Mucosa of stomach (tissue), 1 donor: ENCODE measurements at regions not wholly inside any gene's neighbourhood (a gene's known extent, or its start where the extent isn't known, plus 50 kb on each side); places are given as distances from the start of the nearest gene placed in this dataset.
"Not testable (repeated sequence)": the region's sequence is repeated elsewhere in the genome, so short reads cannot be mapped to it uniquely, and the experiment has no call there.

Experiments
- H3K27me3 ChIP-seq: one replicate; pipeline ENCODE4 v1.7.0; 2013; ENCODE audit warnings: mild to moderate bottlenecking, low read length; ENCODE audit not compliant: control insufficient read depth, insufficient read depth
- H3K36me3 ChIP-seq: one replicate; pipeline ENCODE4 v1.7.0; 2013; ENCODE audit warnings: low read length; ENCODE audit not compliant: control insufficient read depth, insufficient read depth
- H3K4me1 ChIP-seq: one replicate; pipeline ENCODE4 v1.7.0; 2013; ENCODE audit warnings: mild to moderate bottlenecking, low read length; ENCODE audit not compliant: control insufficient read depth, insufficient read depth
- H3K4me3 ChIP-seq: one replicate; pipeline ENCODE4 v1.7.0; 2013; ENCODE audit warnings: low read length
- H3K9ac ChIP-seq: one replicate; pipeline ENCODE4 v1.7.0; 2013; ENCODE audit warnings: mild to moderate bottlenecking, low read length, moderate library complexity
- H3K9me3 ChIP-seq: one replicate; pipeline ENCODE4 v1.7.0; 2013; ENCODE audit warnings: mild to moderate bottlenecking, low read length, moderate library complexity; ENCODE audit not compliant: control insufficient read depth
- donor health status: Pancreatic carcinoma.

DNA sequence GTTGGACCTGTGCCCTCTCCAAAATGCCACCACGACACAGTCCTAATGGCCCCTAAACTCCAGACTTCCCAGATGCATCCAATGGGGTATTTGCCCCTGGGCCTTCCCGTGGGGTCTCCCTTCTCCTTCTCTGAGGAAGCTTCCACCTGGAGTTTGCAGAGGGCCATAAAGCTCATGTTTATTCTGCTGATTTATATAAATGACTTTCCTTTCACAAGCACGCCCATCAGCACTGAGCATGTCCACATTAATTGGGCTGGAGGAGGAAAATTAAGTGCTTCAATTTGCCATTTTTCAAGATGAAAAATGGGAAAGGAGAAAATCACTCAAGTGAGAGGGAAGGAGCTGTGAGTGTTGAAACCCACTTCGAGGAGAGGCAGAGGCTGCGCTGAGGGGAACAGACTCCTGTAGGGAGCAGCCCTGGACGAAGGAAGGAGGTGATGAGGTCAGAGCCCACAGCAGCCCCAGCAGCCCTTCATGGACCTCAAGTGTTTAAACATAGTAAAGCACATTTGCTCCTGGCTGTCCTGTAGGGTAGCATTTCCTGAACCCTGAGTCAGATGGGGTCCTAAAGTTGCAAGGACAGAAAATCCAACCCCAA is 434.9 kb upstream of the SULF2 start:
- Histone ChIP-seq H3K36me3 (no peaks in the 10 kb centered on the region), H3K4me3 (no peak overlapping the region), H3K27me3 (peaks cover 5% of the 10 kb centered on the region), H3K4me1 (no peaks in the 10 kb centered on the region), H3K9ac (no peak overlapping the region), H3K9me3 (no peaks in the 10 kb centered on the region)

DNA sequence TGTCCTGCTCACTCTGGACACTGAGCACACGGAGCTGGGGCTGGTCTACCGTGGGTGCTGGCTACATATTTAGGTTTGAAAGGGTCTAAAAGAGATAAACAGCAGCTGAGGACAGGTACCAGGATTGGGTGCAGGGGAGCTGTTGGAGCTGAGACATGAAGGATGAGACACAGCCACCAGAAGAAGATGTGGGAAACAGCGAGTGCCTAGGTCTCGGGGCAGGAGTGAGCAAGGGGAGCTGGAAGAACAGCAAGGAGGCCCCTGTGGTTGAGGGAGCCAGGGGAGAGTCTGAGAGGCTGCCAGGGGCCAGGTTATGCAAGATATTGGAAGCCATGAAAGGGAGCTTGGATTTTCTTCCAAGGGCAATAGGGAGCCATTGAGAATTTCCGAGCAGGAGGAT is 434.0 kb upstream of the SULF2 start:
- Histone ChIP-seq H3K36me3 (no peaks in the 10 kb centered on the region), H3K27me3 (peaks cover 5% of the 10 kb centered on the region)

DNA sequence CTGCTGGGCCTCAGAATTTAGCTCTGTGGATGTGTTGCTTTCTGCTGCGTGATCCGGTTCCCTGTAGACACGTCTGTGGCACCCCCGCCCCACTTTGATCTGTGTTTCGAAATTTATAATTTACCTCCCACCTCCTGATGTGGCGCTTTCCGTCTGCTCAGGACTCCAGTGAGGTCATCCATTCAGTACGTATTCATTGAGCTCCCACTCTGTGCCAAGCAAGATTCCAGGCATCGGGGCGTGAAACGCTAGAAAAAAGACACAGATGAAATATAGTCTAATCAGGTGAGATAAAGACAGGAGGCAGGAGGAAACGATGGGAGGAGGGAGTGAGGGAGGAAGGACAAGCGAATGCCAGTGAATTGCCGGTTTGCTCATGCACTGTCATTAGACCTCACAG is 431.9 kb upstream of the SULF2 start:
- Histone ChIP-seq H3K36me3 (no peaks in the 10 kb centered on the region), H3K4me1 (no peaks in the 10 kb centered on the region), H3K9me3 (no peaks in the 10 kb centered on the region), H3K27me3 (no peaks in the 10 kb centered on the region), H3K4me3 (no peak overlapping the region), H3K9ac (no peak overlapping the region)

More for the DNA sequence above, 434.0 kb upstream of the SULF2 start:
- Histone ChIP-seq H3K4me1 (no peaks in the 10 kb centered on the region), H3K9me3 (no peaks in the 10 kb centered on the region), H3K9ac (no peak overlapping the region), H3K4me3 (no peak overlapping the region)

DNA sequence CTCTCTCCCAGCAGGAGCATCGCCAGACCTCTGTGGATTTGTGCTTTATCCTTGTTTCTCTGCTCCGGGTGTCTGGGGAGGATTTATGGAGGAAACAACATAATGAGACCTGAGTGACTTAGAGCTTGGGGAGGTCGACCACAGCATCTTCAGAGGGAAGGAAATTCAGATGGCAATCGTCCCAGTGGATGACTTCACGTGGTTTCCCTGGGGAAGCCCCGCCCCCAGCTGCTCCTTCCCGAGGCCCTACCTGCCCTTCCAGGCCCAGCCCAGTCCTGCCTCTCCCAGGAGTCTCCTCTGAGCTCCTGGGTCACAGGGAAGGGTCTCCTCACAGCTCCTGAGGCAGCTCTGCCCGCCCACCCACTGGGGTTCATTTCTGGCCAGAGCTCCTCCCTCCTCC is 430.3 kb upstream of the SULF2 start:
- no peak overlapping the region for H3K4me3 ChIP-seq
- no peaks in the 10 kb centered on the region for H3K27me3 ChIP-seq
- H3K9ac ChIP-seq = no peak overlapping the region
- no peaks in the 10 kb centered on the region for H3K9me3 ChIP-seq
- no peaks in the 10 kb centered on the region for H3K4me1 ChIP-seq
- H3K36me3 ChIP-seq = no peaks in the 10 kb centered on the region

DNA sequence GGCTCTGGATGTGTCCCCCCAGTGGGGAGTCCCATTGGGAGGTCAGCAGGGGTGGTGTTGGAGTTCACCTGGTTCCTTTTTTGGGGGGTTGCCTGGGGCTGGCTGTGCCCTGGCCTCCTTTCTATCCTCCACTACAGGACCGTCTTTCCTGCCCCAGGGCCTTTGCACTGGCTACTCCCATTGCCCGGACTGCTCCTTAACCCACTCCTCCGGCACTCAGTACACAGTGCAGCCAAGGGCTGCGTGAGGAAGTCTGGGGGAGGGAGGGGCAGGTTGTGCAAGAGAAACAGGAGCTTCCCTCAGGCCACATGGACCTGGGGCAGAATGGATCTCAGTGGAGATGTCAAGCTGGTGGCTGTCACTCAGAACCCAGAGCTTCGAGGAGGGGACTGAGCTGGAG is 429.3 kb upstream of the SULF2 start:
- Histone ChIP-seq H3K27me3 (no peaks in the 10 kb centered on the region), H3K4me1 (no peaks in the 10 kb centered on the region), H3K9me3 (no peaks in the 10 kb centered on the region), H3K4me3 (no peak overlapping the region), H3K36me3 (no peaks in the 10 kb centered on the region), H3K9ac (no peak overlapping the region)

GRCh38 chr20:48213635-48214034 is 428.4 kb upstream of the SULF2 start:
- H3K9me3 ChIP-seq, H3K4me1 ChIP-seq, H3K27me3 ChIP-seq, H3K36me3 ChIP-seq, H3K4me3 ChIP-seq, H3K9ac ChIP-seq: not testable (repeated sequence)

GRCh38 chr20:48212806-48213509 is 427.7 kb upstream of the SULF2 start:
- no peak overlapping the region for H3K9ac ChIP-seq
- no peak overlapping the region for H3K4me3 ChIP-seq
- H3K27me3 ChIP-seq = no peaks in the 10 kb centered on the region
- no peaks in the 10 kb centered on the region for H3K4me1 ChIP-seq
- no peaks in the 10 kb centered on the region for H3K36me3 ChIP-seq
- no peaks in the 10 kb centered on the region for H3K9me3 ChIP-seq

GRCh38 chr20:48211847-48212246 is 426.6 kb upstream of the SULF2 start:
- H3K9me3 ChIP-seq = no peaks in the 10 kb centered on the region
- no peaks in the 10 kb centered on the region for H3K36me3 ChIP-seq
- no peaks in the 10 kb centered on the region for H3K27me3 ChIP-seq
- H3K4me3 ChIP-seq = no peak overlapping the region
- no peaks in the 10 kb centered on the region for H3K4me1 ChIP-seq
- H3K9ac ChIP-seq = no peak overlapping the region

DNA sequence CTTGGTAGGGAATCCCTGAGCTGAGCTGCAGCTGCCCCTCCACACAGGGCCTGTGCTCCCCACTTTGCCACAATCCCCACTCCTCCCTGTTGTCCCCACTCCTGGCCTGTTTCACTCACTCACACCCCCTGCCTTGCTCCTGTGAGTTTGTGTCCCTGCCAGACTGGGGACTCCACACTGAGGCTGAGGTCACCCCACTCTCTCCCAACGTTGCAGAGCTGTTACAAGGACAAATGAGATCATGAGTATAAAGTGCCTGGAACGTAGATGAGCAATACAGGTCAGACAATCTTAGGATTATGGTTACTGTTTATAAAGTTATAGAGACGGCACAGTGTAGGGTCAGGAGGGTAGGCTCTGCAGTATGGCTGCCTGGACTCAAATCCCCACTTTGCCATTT is 426.0 kb upstream of the SULF2 start:
- H3K9me3 ChIP-seq = no peaks in the 10 kb centered on the region
- H3K4me3 ChIP-seq = no peak overlapping the region
- H3K9ac ChIP-seq = no peak overlapping the region
- H3K27me3 ChIP-seq = no peaks in the 10 kb centered on the region
- H3K4me1 ChIP-seq = no peaks in the 10 kb centered on the region
- no peaks in the 10 kb centered on the region for H3K36me3 ChIP-seq

- Histone ChIP-seq H3K9ac (no peak overlapping the region), H3K9me3 (no peaks in the 10 kb centered on the region), H3K36me3 (no peaks in the 10 kb centered on the region), H3K4me3 (no peak overlapping the region), H3K4me1 (no peaks in the 10 kb centered on the region), H3K27me3 (no peaks in the 10 kb centered on the region)
These were observed 425.1 kb upstream of the SULF2 start for GRCh38 chr20:48210111-48211027.

- Histone ChIP-seq H3K27me3 (no peaks in the 10 kb centered on the region), H3K36me3 (no peaks in the 10 kb centered on the region), H3K4me1 (no peaks in the 10 kb centered on the region), H3K9me3 (no peaks in the 10 kb centered on the region), H3K9ac (no peak overlapping the region), H3K4me3 (no peak overlapping the region)
These were observed 423.8 kb upstream of the SULF2 start for GRCh38 chr20:48209102-48209501.

- no peak overlapping the region for H3K4me3 ChIP-seq
- H3K9ac ChIP-seq = no peak overlapping the region
- no peaks in the 10 kb centered on the region for H3K36me3 ChIP-seq
- no peaks in the 10 kb centered on the region for H3K9me3 ChIP-seq
- H3K4me1 ChIP-seq = no peaks in the 10 kb centered on the region
- no peaks in the 10 kb centered on the region for H3K27me3 ChIP-seq
These were observed 422.9 kb upstream of the SULF2 start for GRCh38 chr20:48208176-48208575.
